Lung microvascular endothelial cell (primary cell): ENCODE measurements at regions not wholly inside any gene's neighbourhood (a gene's known extent, or its start where the extent isn't known, plus 50 kb on each side); places are given as distances from the start of the nearest gene placed in this dataset.
"Not testable (repeated sequence)": the region's sequence is repeated elsewhere in the genome, so short reads cannot be mapped to it uniquely, and the experiment has no call there.

Experiments used
- DNase-seq, 2 donors: peaks; one replicate each; pipeline versions ENCODE4 v3.0.0 to v3.0.0-alpha.2; 2010; ENCODE audit warnings: low read depth in 2 of 2

GRCh38 chr14:86750488-86750887, 1220.5 kb downstream of the FLRT2 start:
- DNase-seq, result not testable (repeated sequence)

DNA sequence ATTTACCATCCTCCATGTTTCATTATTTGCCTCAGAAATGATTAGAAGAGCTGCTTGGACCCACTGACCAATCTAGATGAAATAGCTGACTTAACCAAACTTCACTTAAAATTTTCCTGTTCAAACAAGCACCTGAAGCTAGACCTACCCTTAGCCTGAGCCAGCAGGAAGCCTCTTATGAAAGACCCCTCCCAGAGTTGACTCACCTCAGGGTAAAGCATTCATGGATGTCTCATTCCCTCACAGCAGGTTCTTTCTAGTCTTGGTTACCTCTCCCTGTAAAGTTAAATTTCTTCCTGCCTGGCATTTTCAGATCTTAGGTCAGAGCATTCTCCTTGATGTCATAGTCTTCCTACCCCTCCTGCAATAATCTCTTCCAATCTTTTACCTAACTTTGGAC, 1209.8 kb downstream of the FLRT2 start:
- DNase-seq, result no peak

DNA sequence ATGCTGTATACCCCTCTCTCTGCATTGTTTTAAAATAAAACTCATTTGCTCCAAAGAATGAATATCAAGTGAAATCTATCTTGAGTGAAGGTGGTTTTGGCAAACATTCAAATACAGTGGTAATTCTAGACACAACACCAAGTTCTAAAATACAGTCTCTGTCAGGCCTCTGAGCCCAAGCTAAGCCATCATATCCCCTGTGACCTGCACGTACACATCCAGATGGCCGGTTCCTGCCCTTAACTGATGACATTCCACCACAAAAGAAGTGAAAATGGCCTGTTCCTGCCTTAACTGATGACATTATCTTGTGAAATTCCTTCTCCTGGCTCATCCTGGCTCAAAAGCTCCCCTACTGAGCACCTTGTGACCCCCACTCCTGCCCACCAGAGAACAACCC, 1201.5 kb downstream of the FLRT2 start:
- not testable (repeated sequence) for DNase-seq

DNA sequence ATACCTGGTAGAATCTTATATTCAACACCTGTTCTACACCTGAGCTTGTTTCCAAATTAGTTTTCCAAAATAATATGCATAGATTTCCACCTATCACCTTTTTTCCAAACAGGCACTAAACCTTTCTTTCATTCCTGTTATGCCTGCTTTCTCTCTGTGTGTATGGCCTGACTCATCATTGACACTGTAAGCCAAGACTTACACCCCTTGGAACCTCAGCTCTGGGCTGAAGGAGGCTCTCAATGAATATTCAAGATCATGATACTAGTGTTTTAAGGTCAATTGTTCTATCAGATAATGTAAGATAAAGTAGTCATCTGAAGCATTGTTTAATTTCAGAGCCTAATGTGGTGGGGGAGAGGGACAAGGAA, 1193.3 kb downstream of the FLRT2 start:
- no peak for DNase-seq

GRCh38 chr14:86722612-86723253, 1192.8 kb downstream of the FLRT2 start:
- DNase-seq, result no peak

GRCh38 chr14:86714575-86714974, 1184.6 kb downstream of the FLRT2 start:
- DNase-seq, result no peak

DNA sequence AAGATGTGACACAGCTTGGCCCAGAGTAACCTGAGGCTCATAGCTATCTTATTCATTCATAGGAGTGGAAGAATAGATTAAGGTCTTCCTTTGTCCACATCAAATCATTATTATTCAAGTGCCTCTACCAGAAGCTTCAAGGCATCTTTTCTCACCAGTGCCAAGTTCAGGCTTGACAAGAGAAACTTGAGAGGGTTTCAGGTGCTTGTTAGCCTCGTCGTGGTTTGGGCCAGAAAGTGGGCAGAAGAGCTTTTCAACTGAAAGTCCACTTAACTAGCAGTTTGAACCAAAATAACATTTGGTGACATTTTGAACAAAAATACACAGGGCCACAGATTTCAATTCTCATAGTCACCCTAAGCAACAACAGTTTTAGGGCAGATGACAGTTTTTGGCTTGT, 1184.2 kb downstream of the FLRT2 start:
- no peak for DNase-seq

- no peak for DNase-seq
Observed at GRCh38 chr14:86712727-86713126, 1182.8 kb downstream of the FLRT2 start.

- DNase-seq, result no peak
Observed at GRCh38 chr14:86712176-86712575, 1182.2 kb downstream of the FLRT2 start.

DNA sequence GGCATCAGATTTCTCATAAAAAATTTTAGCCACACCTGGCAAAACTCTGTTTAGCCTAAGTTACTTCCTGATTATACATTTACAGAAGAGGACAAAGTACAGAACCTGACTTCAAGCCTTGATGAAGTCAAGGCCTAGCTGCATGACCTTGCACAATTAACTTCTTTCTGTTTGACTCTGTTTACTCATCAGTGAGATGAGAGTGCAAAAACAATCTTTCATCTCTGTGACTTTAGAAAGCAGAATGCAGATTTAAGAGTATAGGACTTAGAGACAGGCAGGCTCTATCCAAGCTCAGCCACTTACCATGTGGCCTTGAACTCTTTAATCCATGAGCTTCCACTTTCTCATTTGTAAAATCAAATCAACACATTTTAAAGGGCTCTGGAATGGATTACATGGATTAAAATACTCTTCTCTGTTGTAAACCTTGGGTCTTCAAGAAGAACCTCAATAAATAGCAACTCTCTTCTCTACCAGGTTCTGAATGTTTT, 1178.9 kb downstream of the FLRT2 start:
- no peak for DNase-seq

GRCh38 chr14:86707071-86707470, 1177.1 kb downstream of the FLRT2 start:
- no peak for DNase-seq

GRCh38 chr14:86683561-86683960, 1153.6 kb downstream of the FLRT2 start:
- DNase-seq, result no peak

GRCh38 chr14:86675059-86675458, 1145.1 kb downstream of the FLRT2 start:
- no peak for DNase-seq

DNA sequence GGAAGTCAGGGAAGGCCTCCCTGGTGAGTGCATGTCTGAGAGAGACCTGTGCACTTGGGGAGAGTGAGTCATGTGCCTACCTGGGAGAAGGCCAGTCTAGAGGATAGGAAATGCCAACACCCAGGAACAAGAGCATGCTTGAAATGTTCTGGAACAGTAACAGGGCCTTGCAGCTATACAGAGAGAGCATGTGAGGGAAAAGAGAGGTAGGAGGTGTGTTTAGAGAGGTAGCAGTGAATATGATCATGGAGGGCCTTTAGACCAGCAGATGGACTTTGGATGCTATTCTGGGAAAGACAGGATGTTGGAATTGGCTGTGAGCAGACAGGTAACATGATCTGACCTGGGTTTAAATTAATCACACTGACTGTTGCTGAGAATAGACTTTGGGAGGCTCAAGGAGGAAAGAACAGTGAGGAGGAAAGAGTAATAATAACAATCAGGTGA, 1143.6 kb downstream of the FLRT2 start:
- no peak for DNase-seq

GRCh38 chr14:86672080-86672479, 1142.1 kb downstream of the FLRT2 start:
- no peak for DNase-seq

DNA sequence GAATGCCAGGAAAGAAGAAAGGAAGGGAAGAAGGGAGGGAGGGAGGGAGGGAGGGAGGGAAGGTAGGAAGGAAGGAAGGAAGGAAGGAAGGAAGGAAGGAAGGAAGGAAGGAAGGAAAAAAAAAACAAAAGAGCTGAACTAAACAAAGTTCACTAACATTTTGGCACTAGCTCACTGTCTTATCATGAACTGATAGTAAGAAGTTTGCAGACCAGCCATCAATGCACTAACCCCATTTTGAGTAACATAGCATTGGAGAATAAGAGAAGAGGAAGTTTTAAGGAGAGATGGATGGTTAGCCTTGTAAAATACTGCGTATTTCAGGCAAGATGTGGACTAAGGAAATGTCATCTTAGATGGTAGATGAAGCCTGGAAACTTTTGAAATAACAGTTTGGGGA, 1136.0 kb downstream of the FLRT2 start:
- DNase-seq, result no peak

DNA sequence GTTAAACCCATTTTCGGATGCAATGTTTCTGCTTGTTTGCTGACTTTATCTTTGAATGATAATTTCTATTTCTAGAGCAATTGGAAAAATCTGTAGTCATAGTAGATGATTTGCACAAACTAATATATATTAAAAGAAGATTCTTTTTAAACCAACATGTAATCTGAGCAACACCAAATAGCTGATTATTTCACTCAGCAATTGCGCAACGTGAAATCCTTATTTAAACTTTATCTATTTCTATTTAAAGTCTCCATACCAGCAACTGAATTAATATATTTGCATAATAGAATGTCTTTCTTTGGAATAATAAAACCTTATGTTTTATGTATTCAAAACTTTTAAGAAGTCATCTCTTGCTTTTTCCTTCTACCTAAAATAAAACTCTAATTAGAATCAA, 1132.4 kb downstream of the FLRT2 start:
- no peak for DNase-seq

DNA sequence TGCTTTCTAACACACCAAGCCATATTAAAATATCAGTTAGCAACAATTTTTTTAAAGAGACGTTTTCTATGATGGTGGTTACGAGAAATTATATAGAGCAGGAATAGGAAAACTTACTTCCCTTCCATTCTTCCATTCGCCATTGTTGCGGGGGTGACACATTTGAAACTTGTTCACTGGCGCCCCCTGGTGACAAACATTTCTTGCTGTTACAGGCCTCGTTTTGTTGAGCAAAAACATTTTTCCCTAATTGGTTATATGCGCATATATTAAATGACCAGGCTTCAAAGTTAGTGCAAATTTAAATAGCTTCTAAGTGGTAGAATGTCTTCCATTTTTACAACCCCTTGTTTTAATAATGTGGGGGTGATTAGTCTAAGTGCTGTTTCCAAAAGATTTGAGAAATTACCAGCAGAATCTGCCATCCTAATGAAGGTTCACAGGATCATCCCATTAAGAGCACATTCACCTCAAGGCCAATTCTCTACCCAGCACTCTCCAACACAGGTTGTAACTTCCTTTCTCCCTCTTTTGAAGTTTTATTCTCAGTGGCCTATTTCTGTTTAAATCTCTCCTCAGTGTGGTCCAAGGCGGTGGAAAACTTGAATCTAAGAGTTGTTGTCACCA, 1124.7 kb downstream of the FLRT2 start:
- peak; percentile 10 to 55 for DNase-seq

DNA sequence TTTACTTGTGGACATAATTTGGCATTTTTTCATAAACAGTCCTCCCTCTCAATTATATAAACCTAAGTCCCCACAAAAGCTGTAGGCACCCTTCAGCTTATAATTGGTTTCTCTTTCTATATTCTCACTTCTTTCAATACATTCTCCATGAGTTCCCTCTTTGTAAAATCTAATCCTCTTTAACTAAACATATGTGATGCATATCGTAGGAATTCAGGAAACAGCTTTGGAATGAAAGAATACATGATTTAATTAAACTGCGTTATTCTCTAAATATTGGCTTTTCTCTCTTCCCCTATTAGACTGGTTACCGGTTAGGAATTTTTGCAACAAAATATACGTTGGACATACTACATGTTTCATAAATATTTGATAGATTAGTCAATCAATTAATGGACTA, 1122.6 kb downstream of the FLRT2 start:
- no peak for DNase-seq

DNA sequence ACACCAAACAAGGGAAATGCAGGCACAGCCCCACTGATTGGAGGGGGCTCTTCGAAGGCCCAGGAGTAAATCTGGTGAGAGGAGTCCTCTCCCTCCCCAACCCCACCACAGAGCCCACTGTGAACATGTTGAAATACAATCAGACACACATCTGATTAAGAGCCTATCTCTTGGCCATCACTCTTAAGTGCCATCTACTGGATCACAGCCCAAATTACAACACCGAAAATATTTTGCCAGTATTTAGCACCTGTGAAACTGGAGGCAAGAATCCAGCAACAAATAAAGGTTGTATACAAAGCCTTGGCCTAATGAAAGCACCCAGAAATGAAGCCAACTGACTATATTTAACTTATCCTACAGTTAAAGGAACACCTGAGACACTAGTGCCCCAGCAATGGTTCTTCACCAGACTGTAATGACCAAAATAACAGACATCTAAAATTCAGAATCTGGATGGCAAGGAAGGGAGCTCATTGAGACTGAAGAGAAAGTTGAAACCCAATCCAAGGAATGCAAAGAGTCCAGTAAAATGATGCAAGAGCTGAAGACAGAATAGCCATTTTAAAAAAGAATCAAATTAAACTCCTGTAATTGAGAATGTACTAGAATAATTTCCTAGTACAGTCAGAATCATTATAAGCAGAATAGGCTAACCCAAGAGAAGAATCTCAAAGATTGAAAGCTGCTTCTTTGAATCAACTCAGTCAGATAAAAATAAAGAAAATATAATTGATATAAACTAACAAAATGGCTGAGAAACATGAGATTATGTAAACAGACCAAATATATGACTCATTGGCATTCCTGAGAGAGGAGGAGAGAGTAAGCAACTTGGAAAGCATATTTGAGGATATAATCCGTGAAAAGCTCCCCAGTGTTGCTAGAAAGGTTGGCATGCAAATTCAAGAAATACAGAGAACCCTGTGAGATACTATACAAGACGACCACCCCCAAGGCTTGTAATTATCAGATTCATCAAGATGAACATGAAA, 1117.0 kb downstream of the FLRT2 start:
- DNase-seq, result no peak

- no peak for DNase-seq
Observed at GRCh38 chr14:86646125-86646524, 1116.2 kb downstream of the FLRT2 start.

- DNase-seq, result no peak
Observed at GRCh38 chr14:86641310-86641709, 1111.4 kb downstream of the FLRT2 start.
